ENCODE measurements at regions not wholly inside any gene's neighbourhood (a gene's known extent, or its start where the extent isn't known, plus 50 kb on each side); places are given as distances from the start of the nearest gene placed in this dataset.

DNA sequence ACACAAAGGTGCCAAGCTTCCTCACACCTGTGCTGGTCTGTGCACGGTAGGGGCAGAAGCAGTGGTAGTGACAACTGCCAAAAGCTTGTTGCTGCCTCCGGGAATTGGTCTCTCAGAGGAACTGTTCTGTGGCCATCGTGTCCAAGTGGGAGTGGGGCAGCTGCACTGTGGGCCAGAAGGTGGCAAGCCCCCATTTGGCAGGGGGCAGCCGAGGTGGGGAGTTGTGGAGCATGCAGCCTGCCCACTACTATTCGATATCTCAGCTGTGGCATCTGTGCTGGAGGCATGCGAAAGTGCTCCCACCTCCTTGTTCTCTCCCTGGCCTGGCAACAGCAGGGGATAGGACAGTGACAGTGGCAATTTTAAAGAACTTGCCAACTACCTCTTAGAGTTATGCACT, 192.8 kb downstream of the TBX22 start:
- no peak overlapping the region for H3K4me3 ChIP-seq (ENCODE audit: severe bottlenecking)
- no peaks in the 10 kb centered on the region for H3K9me3 ChIP-seq (ENCODE audit: severe bottlenecking)
- no peaks in the 10 kb centered on the region for H3K27me3 ChIP-seq (ENCODE audit: insufficient read depth, poor library complexity, severe bottlenecking)
- TF ChIP-seq, protein P1, sequence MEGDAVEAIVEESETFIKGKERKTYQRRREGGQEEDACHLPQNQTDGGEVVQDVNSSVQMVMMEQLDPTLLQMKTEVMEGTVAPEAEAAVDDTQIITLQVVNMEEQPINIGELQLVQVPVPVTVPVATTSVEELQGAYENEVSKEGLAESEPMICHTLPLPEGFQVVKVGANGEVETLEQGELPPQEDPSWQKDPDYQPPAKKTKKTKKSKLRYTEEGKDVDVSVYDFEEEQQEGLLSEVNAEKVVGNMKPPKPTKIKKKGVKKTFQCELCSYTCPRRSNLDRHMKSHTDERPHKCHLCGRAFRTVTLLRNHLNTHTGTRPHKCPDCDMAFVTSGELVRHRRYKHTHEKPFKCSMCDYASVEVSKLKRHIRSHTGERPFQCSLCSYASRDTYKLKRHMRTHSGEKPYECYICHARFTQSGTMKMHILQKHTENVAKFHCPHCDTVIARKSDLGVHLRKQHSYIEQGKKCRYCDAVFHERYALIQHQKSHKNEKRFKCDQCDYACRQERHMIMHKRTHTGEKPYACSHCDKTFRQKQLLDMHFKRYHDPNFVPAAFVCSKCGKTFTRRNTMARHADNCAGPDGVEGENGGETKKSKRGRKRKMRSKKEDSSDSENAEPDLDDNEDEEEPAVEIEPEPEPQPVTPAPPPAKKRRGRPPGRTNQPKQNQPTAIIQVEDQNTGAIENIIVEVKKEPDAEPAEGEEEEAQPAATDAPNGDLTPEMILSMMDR (IDR thresholded peaks at IDR 0.05; ENCODE audit: poor library complexity, severe bottlenecking): no peak
- H3K27ac ChIP-seq (ENCODE audit: poor library complexity, severe bottlenecking): no peak overlapping the region
- DNase-seq (ENCODE audit: low spot score) (no peak), ATAC-seq (ENCODE audit: low read depth) (no peak)
- H3K36me3 ChIP-seq (ENCODE audit: low read depth): no peaks in the 10 kb centered on the region
- no peaks in the 10 kb centered on the region for H3K4me1 ChIP-seq (ENCODE audit: insufficient read depth, poor library complexity, severe bottlenecking)

DNA sequence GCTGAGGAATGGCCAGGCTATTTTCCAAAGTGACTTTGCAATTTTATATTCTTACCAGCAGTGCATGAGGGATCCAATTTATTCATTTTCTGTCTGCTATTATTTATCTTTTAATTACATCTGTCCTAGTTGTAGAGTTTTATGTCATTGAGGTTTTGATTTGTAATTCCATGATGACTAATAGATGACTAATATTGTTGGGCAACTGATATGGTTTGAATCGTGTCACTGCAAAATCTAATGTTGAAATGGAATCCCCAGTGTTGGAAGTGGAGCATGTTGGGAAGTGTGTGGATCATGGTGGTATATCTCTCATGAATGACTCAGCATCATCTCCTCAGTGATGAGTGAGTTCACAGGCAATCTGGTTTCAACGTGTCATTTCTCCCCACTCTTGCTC, 201.5 kb downstream of the TBX22 start:
- TF ChIP-seq, protein P1 (IDR thresholded peaks at IDR 0.05; ENCODE audit: poor library complexity, severe bottlenecking): no peak
- Histone ChIP-seq H3K4me1 (ENCODE audit: insufficient read depth, poor library complexity, severe bottlenecking) (no peaks in the 10 kb centered on the region), H3K4me3 (ENCODE audit: severe bottlenecking) (no peak overlapping the region), H3K9me3 (ENCODE audit: severe bottlenecking) (no peaks in the 10 kb centered on the region), H3K36me3 (ENCODE audit: low read depth) (no peaks in the 10 kb centered on the region), H3K27me3 (ENCODE audit: insufficient read depth, poor library complexity, severe bottlenecking) (no peaks in the 10 kb centered on the region), H3K27ac (ENCODE audit: poor library complexity, severe bottlenecking) (no peak overlapping the region)
- no peak for ATAC-seq (ENCODE audit: low read depth)
- no peak for DNase-seq (ENCODE audit: low spot score)

DNA sequence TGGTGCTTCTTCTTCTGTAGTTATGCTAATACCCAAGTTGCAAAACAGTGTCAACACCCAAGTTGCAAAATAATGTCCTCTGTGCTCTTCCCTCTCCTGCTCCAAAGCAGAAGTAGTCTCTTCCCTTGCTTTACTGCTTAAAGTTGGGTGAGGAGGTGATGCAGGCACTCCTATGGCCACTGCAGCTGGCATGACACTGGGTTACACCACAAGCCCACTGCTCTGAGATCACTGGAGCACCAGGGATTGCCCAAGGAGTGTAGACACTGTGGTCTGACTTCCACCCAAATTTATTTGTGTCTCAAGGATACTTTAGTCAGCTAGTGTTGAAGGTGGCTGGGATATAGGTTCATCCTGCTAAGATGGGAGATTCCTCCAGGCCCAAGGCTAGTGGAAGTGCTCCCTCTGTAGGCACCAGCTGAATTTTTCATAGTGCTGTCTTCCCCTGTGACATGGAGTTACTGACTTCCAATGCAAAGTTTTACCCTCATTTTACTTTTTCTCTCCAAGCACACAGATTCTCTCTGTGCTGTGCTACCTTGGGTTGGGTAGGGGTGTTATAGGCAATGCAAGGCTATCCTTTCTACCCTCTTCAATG, 196.2 kb upstream of the TENT5D start:
- H3K27ac ChIP-seq (ENCODE audit: poor library complexity, severe bottlenecking): no peak overlapping the region
- no peak for ATAC-seq (ENCODE audit: low read depth)

DNA sequence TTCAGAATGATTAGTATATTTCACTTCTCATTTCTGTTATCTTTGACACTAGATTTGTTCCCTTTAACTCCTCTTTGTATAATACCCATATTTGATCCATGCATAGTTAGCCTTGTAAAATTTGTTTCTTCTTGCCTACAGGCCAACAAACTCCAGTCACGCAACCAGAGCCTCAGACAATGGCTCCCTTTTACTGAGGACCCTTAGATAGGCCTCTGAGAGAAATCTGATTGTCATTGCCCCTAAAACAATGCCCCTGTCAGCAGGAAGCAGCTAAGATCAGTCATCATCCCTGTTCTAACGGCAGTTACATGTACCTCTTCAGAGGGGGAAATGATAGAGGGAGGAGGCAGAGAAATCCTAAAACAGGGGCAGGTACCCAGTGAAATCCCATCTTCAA, 190.6 kb upstream of the TENT5D start:
- DNase-seq (ENCODE audit: low spot score): no peak
- H3K36me3 ChIP-seq (ENCODE audit: low read depth): no peaks in the 10 kb centered on the region
- H3K27me3 ChIP-seq (ENCODE audit: insufficient read depth, poor library complexity, severe bottlenecking): no peaks in the 10 kb centered on the region
- no peaks in the 10 kb centered on the region for H3K4me1 ChIP-seq (ENCODE audit: insufficient read depth, poor library complexity, severe bottlenecking)
- H3K27ac ChIP-seq (ENCODE audit: poor library complexity, severe bottlenecking): no peak overlapping the region
- TF ChIP-seq, protein P1 (IDR thresholded peaks at IDR 0.05; ENCODE audit: poor library complexity, severe bottlenecking): no peak
- H3K4me3 ChIP-seq (ENCODE audit: severe bottlenecking): no peak overlapping the region
- H3K9me3 ChIP-seq (ENCODE audit: severe bottlenecking): no peaks in the 10 kb centered on the region
- no peak for ATAC-seq (ENCODE audit: low read depth)

More for the DNA sequence above, 196.2 kb upstream of the TENT5D start:
- Histone ChIP-seq H3K36me3 (ENCODE audit: low read depth) (no peaks in the 10 kb centered on the region), H3K4me1 (ENCODE audit: insufficient read depth, poor library complexity, severe bottlenecking) (no peaks in the 10 kb centered on the region), H3K9me3 (ENCODE audit: severe bottlenecking) (no peaks in the 10 kb centered on the region), H3K4me3 (ENCODE audit: severe bottlenecking) (no peak overlapping the region), H3K27me3 (ENCODE audit: insufficient read depth, poor library complexity, severe bottlenecking) (no peaks in the 10 kb centered on the region)
- DNase-seq (ENCODE audit: low spot score): no peak
- TF ChIP-seq, protein P1 (IDR thresholded peaks at IDR 0.05; ENCODE audit: poor library complexity, severe bottlenecking): no peak

DNA sequence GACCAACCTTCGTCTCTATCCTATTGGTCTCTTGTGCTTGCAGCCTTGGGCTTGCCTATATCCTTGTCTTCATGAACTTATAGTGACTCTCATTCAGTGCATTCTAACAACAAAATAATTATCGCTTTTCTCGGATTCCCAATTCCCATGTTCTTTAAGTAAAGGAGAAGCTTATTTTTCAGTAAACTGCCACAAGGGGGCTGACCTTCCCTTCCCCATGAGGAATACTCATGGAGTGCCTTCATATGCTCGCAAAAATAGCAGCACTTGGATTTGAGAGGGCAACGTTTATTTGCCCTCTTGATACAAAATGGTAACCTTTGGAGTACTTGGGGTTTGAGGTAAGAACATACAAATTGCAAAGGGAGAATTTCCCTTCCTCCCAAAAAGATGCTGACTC, 183.2 kb upstream of the TENT5D start:
- DNase-seq (ENCODE audit: low spot score) (no peak), ATAC-seq (ENCODE audit: low read depth) (no peak)
- Histone ChIP-seq H3K27me3 (ENCODE audit: insufficient read depth, poor library complexity, severe bottlenecking) (no peaks in the 10 kb centered on the region), H3K36me3 (ENCODE audit: low read depth) (no peaks in the 10 kb centered on the region), H3K27ac (ENCODE audit: poor library complexity, severe bottlenecking) (no peak overlapping the region), H3K4me1 (ENCODE audit: insufficient read depth, poor library complexity, severe bottlenecking) (no peaks in the 10 kb centered on the region), H3K9me3 (ENCODE audit: severe bottlenecking) (no peaks in the 10 kb centered on the region), H3K4me3 (ENCODE audit: severe bottlenecking) (no peak overlapping the region)
- TF ChIP-seq, protein P1 (IDR thresholded peaks at IDR 0.05; ENCODE audit: poor library complexity, severe bottlenecking): no peak
